ENCODE measurements at regions not wholly inside any gene's neighbourhood (a gene's known extent, or its start where the extent isn't known, plus 50 kb on each side); places are given as distances from the start of the nearest gene placed in this dataset.

DNA sequence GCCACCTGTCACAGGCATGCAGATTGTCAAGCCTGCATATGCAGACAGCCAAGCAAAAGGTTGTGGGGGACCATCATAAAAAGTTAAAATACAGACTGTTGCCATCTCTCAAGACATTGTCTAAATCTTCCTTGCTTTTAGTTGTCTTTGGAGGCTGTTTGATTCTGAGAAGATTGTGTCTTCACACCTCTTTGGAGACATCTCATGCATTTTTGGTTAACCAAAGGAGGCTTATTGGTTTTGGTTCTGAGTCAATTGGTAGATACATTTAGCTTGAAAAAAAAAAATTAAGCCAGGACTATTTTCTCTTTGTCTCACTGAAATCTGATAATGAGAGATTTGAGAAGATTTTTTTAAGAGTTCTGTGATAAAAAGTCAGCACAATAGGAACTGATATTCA lies 217.6 kb downstream of the LYPLAL1 start:
- Histone ChIP-seq H3K9me3 (ENCODE audit: severe bottlenecking) (no peaks in the 10 kb centered on the region), H3K4me3 (ENCODE audit: low read depth, low read length) (no peak overlapping the region), H3K36me3 (no peaks in the 10 kb centered on the region), H3K27ac (no peak overlapping the region), H3K27me3 (ENCODE audit: insufficient read depth, low read depth, severe bottlenecking) (no peaks in the 10 kb centered on the region)
- no peak for DNase-seq
- TF ChIP-seq, protein P1, sequence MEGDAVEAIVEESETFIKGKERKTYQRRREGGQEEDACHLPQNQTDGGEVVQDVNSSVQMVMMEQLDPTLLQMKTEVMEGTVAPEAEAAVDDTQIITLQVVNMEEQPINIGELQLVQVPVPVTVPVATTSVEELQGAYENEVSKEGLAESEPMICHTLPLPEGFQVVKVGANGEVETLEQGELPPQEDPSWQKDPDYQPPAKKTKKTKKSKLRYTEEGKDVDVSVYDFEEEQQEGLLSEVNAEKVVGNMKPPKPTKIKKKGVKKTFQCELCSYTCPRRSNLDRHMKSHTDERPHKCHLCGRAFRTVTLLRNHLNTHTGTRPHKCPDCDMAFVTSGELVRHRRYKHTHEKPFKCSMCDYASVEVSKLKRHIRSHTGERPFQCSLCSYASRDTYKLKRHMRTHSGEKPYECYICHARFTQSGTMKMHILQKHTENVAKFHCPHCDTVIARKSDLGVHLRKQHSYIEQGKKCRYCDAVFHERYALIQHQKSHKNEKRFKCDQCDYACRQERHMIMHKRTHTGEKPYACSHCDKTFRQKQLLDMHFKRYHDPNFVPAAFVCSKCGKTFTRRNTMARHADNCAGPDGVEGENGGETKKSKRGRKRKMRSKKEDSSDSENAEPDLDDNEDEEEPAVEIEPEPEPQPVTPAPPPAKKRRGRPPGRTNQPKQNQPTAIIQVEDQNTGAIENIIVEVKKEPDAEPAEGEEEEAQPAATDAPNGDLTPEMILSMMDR (IDR thresholded peaks at IDR 0.05; ENCODE audit: low read depth, low read length), result no peak

DNA sequence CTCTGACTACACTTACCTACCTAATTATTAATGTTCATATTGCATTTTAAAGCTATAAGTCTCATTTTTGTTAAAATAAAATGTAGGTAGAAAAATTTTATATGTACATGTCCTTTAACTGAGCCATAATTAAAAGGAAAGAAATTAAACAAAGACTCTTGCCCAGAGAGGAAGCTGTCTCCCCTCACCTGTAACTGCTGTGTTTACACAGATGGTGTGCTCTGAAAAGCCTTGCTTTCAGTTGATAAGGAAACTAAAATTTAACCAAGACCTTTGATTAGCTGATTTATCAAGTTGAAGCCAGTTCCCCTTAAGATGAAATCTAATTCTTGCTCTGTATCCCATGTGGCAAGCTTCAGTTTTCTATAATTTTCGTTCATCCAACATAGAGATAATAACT lies 213.5 kb downstream of the LYPLAL1 start:
- Histone ChIP-seq H3K9me3 (ENCODE audit: severe bottlenecking) (no peaks in the 10 kb centered on the region), H3K4me3 (ENCODE audit: low read depth, low read length) (no peak overlapping the region), H3K27me3 (ENCODE audit: insufficient read depth, low read depth, severe bottlenecking) (no peaks in the 10 kb centered on the region), H3K27ac (no peak overlapping the region), H3K36me3 (no peaks in the 10 kb centered on the region)
- TF ChIP-seq, protein P1 (IDR thresholded peaks at IDR 0.05; ENCODE audit: low read depth, low read length), result no peak
- no peak for DNase-seq

DNA sequence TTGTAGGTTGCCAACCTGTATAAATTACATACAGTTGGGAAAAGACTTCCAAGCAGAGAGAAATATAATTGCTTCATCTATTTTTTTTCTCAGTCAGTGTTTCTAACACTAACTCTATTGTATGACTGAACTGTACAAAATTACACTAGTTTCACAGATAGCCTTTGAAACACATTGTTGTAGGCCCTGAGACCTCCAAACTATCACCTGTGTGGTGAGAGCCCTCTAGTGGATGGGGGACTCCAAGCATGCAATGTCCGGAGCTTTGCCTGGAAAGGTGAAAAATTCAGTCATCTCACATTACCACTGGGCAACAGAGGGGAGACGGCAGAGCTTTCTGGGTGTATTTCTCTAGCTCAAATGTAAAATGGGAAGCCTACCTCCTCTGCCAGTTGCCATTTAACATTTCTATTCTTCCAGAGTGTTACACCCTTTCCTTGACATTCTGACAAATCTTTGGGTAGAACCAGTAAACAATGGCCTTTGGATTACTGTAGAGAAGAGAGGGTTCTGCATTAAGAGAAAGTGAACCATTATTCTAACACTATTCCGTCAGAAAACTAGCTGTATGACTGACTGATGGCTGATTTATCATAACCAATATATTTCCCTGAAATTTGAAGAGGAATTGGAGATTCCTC lies 212.2 kb downstream of the LYPLAL1 start:
- no peak overlapping the region for H3K27ac ChIP-seq
- TF ChIP-seq, protein P1 (IDR thresholded peaks at IDR 0.05; ENCODE audit: low read depth, low read length), result peak; percentile 76
- no peaks in the 10 kb centered on the region for H3K27me3 ChIP-seq (ENCODE audit: insufficient read depth, low read depth, severe bottlenecking)
- H3K9me3 ChIP-seq (ENCODE audit: severe bottlenecking), result no peaks in the 10 kb centered on the region
- DNase-seq, result peak; percentile 73
- no peaks in the 10 kb centered on the region for H3K36me3 ChIP-seq
- H3K4me3 ChIP-seq (ENCODE audit: low read depth, low read length), result no peak overlapping the region

DNA sequence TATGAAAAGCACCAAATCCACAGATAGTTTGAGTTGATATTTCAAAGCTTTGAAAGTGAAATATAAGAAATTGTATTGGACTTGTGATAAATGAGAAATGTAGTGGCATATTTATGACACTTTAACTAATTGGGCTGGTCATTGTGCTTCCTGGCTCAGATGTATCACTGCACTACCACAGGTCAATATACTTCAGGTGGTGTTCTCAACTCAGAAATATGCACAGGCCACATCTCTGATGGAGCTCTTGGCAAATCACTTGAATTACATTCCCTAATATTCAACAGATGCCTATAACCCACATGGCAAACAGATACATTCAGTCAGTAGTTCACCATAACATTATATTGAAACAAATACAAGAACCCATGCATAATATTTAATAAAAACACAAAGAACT lies 209.6 kb downstream of the LYPLAL1 start:
- no peak overlapping the region for H3K4me3 ChIP-seq (ENCODE audit: low read depth, low read length)
- H3K27me3 ChIP-seq (ENCODE audit: insufficient read depth, low read depth, severe bottlenecking), result no peaks in the 10 kb centered on the region
- TF ChIP-seq, protein P1 (IDR thresholded peaks at IDR 0.05; ENCODE audit: low read depth, low read length), result no peak
- H3K9me3 ChIP-seq (ENCODE audit: severe bottlenecking), result no peaks in the 10 kb centered on the region
- H3K27ac ChIP-seq, result no peak overlapping the region
- DNase-seq, result no peak
- no peaks in the 10 kb centered on the region for H3K36me3 ChIP-seq

DNA sequence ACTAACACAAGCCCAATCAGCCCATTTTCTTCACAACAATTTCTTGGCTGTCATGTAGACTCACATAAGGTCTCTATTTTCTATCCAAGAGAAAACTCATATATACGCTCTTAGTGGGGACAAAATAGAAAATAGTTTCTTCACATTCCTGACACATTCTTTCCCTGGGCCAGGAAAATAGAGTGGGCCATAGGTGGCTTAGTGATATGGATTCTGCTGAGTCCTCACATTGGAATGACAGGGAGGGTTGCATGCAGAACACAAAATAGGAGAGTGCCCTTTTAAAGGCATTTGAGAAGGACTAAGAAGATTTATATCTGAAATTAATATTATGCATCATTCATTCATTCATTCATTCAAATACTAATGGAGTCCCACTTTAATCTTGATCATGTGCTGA lies 207.7 kb downstream of the LYPLAL1 start:
- H3K27me3 ChIP-seq (ENCODE audit: insufficient read depth, low read depth, severe bottlenecking), result no peaks in the 10 kb centered on the region
- TF ChIP-seq, protein P1 (IDR thresholded peaks at IDR 0.05; ENCODE audit: low read depth, low read length), result no peak
- no peak overlapping the region for H3K27ac ChIP-seq
- no peaks in the 10 kb centered on the region for H3K36me3 ChIP-seq
- H3K9me3 ChIP-seq (ENCODE audit: severe bottlenecking), result no peaks in the 10 kb centered on the region
- no peak overlapping the region for H3K4me3 ChIP-seq (ENCODE audit: low read depth, low read length)
- no peak for DNase-seq

DNA sequence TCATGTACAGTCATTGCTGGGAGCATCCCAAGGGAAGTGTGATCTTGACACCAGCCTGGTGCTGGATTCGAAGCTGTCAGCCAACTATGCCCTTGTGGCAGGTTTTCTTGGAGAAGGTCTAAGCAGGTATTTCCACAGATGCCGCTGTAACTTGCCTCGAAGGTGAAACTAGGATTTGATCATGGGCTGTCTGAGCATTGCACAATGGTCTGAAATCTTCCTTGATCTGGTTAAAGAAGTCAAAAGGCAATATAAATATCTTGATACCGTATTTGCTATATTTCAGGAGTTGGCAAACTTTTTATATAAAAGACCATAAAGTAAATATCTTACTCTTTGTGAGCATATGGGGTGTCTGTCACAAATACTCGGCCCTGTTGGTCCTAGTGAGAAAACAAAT lies 206.8 kb downstream of the LYPLAL1 start:
- Histone ChIP-seq H3K27me3 (ENCODE audit: insufficient read depth, low read depth, severe bottlenecking) (no peaks in the 10 kb centered on the region), H3K4me3 (ENCODE audit: low read depth, low read length) (no peak overlapping the region), H3K27ac (no peak overlapping the region), H3K9me3 (ENCODE audit: severe bottlenecking) (no peaks in the 10 kb centered on the region), H3K36me3 (no peaks in the 10 kb centered on the region)
- DNase-seq, result no peak
- TF ChIP-seq, protein P1 (IDR thresholded peaks at IDR 0.05; ENCODE audit: low read depth, low read length), result no peak

All from WERI-Rb-1 (cell line).